HCT116 (cell line): ENCODE measurements at regions not wholly inside any gene's neighbourhood (a gene's known extent, or its start where the extent isn't known, plus 50 kb on each side); places are given as distances from the start of the nearest gene placed in this dataset.

Experiments used
- ATAC-seq: fragments of 200-7000 bp; cut with Tn5 transposase; 2 replicates; pipeline ENCODE4 v1.9.1; 2020; ENCODE audit warnings: mild to moderate bottlenecking, moderate library complexity
- BruUV-seq: library from RNA; stranded (reverse); fragments of 400-500 nt; replicated peaks from 2 replicates; lab custom pipeline; 2021; lab: Mats Ljungman, UMichigan
- CTCF ChIA-PET: fragments of 300-600 bp; sonication (Branson Sonifier 250); formaldehyde crosslinking; loops from one replicate; lab custom pipeline; 2021; ENCODE audit warnings: antibody characterized with exemption; lab: Charles Lee
- POLR2A ChIA-PET: fragments of 300-600, 350-600 bp; sonication (Branson Sonifier 250); formaldehyde crosslinking; loops from one replicate; lab custom pipeline; 2021; ENCODE audit warnings: antibody characterized with exemption; lab: Charles Lee
- RAD21 ChIA-PET, 2 experiments: fragments of 300-600 bp; sonication (Branson Sonifier 250); formaldehyde crosslinking; loops; one replicate each; lab custom pipeline; 2023; ENCODE audit warnings: low total read pairs in 2 of 2; ENCODE audit not compliant: uncharacterized antibody in 2 of 2, unreplicated experiment in 2 of 2, low non-redundant PET in 1 of 2; lab: Charles Lee
- DNase-seq: peaks from one replicate; pipeline ENCODE4 v3.0.0-alpha.2; 2010; ENCODE audit warnings: low read depth, low spot score
- H2AFZ ChIP-seq: fragments of 200-600 bp; shearing (Covaris generic), sonication (generic); 2 replicates; pipeline ENCODE4 v1.6.1; 2017; ENCODE audit warnings: low read depth, mixed run types, mixed read lengths, antibody characterized with exemption, low read length; ENCODE audit not compliant: poor library complexity, severe bottlenecking
- H3K27ac ChIP-seq: 2 replicates; pipeline ENCODE4 v1.5.1; 2012; ENCODE audit warnings: low read depth, low read length
- H3K27me3 ChIP-seq: fragments of 200-600 bp; sonication (generic); 2 replicates; pipeline ENCODE4 v1.6.1; 2016; ENCODE audit warnings: mixed run types, low read length, mixed read lengths; ENCODE audit not compliant: insufficient read depth
- H3K36me3 ChIP-seq, 2 experiments: fragments of 200-500 bp in 1 of 2; fragments of 200-600 bp in 1 of 2; sonication (Bioruptor generic) in 1 of 2; sonication (generic) in 1 of 2; 2 replicates each; pipeline versions ENCODE4 v1.5.1 to v1.6.1; 2014 to 2016; ENCODE audit warnings: low read length in 2 of 2, inconsistent platforms in 1 of 2, mixed read lengths in 1 of 2, mixed run types in 1 of 2; ENCODE audit not compliant: insufficient read depth in 2 of 2, control insufficient read depth in 1 of 2
- H3K4me1 ChIP-seq, 2 experiments: fragments of 200-600 bp in 1 of 2; sonication (generic) in 1 of 2; 2 replicates each; pipeline versions ENCODE4 v1.5.1 to v1.6.1; 2012 to 2017; ENCODE audit warnings: low read length in 2 of 2, inconsistent platforms in 1 of 2, mild to moderate bottlenecking in 1 of 2, mixed read lengths in 1 of 2, mixed run types in 1 of 2, moderate library complexity in 1 of 2; ENCODE audit not compliant: insufficient read depth in 2 of 2, control insufficient read depth in 1 of 2
- H3K4me2 ChIP-seq: fragments of 200-600 bp; sonication (generic); 2 replicates; pipeline ENCODE4 v1.6.1; 2017; ENCODE audit warnings: mixed run types, low read length, mixed read lengths
- H3K4me3 ChIP-seq, 2 experiments: fragments of 200-600 bp in 1 of 2; sonication (generic) in 1 of 2; replicated peaks in 1 of 2; 2 replicates each; pipeline ENCODE4 v1.5.1; 2011 to 2016; ENCODE audit warnings: low read length in 2 of 2, control low read depth in 1 of 2, low read depth in 1 of 2, mild to moderate bottlenecking in 1 of 2, mixed read lengths in 1 of 2, mixed run types in 1 of 2
- H3K79me2 ChIP-seq: fragments of 200-600 bp; sonication (generic); 2 replicates; pipeline ENCODE4 v1.6.1; 2017; ENCODE audit warnings: mild to moderate bottlenecking, mixed run types, low read length, moderate library complexity, mixed read lengths; ENCODE audit not compliant: insufficient read depth
- H3K9ac ChIP-seq: fragments of 200-600 bp; sonication (generic); 2 replicates; pipeline ENCODE4 v1.6.1; 2016; ENCODE audit warnings: low read length, mixed read lengths
- H3K9me2 ChIP-seq: fragments of 200-600 bp; sonication (generic), shearing (Covaris generic); 2 replicates; pipeline ENCODE4 v1.6.1; 2017; ENCODE audit warnings: mixed run types, mild to moderate bottlenecking, moderate library complexity; ENCODE audit not compliant: insufficient read depth
- H3K9me3 ChIP-seq, 2 experiments: fragments of 200-500 bp in 1 of 2; fragments of 200-600 bp in 1 of 2; sonication (Bioruptor generic) in 1 of 2; sonication (generic) in 1 of 2; 2 replicates each; pipeline ENCODE4 v1.6.1; 2014 to 2017; ENCODE audit warnings: low read length in 2 of 2, mixed read lengths in 2 of 2, inconsistent platforms in 1 of 2, low read depth in 1 of 2, mild to moderate bottlenecking in 1 of 2, mixed run types in 1 of 2, moderate library complexity in 1 of 2; ENCODE audit not compliant: control insufficient read depth in 1 of 2, insufficient read depth in 1 of 2
- H4K20me1 ChIP-seq: fragments of 200-600 bp; sonication (generic), shearing (Covaris generic); 2 replicates; pipeline ENCODE4 v1.6.1; 2017; ENCODE audit warnings: mixed run types, mild to moderate bottlenecking, moderate library complexity; ENCODE audit not compliant: insufficient read depth
- ATF3 ChIP-seq: IDR thresholded peaks from 2 replicates; pipeline ENCODE4 v1.6.1; 2012
- CTCF ChIP-seq, 3 experiments: fragments of 200-600 bp in 1 of 3; sonication (generic) in 1 of 3; IDR thresholded peaks in 2 of 3; conservative IDR thresholded peaks in 1 of 3; 2 replicates each; pipeline ENCODE4 v1.5.1; 2012 to 2017; ENCODE audit warnings: low read depth in 2 of 3, low read length in 2 of 3, antibody characterized with exemption in 1 of 3, borderline replicate concordance in 1 of 3, control low read depth in 1 of 3, mild to moderate bottlenecking in 1 of 3, mixed read lengths in 1 of 3, mixed run types in 1 of 3, moderate library complexity in 1 of 3; ENCODE audit not compliant: insufficient read depth in 1 of 3
- EGR1 ChIP-seq: IDR thresholded peaks from 2 replicates; pipeline ENCODE4 v1.6.1; 2012; ENCODE audit warnings: low read depth
- EZH2 ChIP-seq: fragments of 200-600 bp; sonication (generic); IDR thresholded peaks from 2 replicates; pipeline ENCODE4 v1.6.1; 2017; ENCODE audit warnings: antibody characterized with exemption, mixed run types
- EZH2phosphoT487 ChIP-seq: fragments of 200-600 bp; IDR thresholded peaks from 2 replicates; pipeline ENCODE4 v1.6.1; 2018; ENCODE audit warnings: antibody characterized with exemption, borderline replicate concordance
- JUND ChIP-seq: IDR thresholded peaks from 2 replicates; pipeline ENCODE4 v1.6.1; 2012
- MAX ChIP-seq: IDR thresholded peaks from 2 replicates; pipeline ENCODE4 v1.6.1; 2012
- POLR2A ChIP-seq: IDR thresholded peaks from 2 replicates; pipeline ENCODE4 v1.7.0; 2011; ENCODE audit warnings: borderline replicate concordance; ENCODE audit not compliant: insufficient read depth, insufficient read length; ENCODE audit errors: extremely low read depth
- POLR2AphosphoS5 ChIP-seq: IDR thresholded peaks from 2 replicates; pipeline ENCODE4 v1.6.1; 2011; ENCODE audit warnings: mild to moderate bottlenecking, low read depth, low read length, moderate library complexity
- RAD21 ChIP-seq: IDR thresholded peaks from 2 replicates; pipeline ENCODE4 v1.6.1; 2012; ENCODE audit warnings: low read depth, mild to moderate bottlenecking
- SP1 ChIP-seq: IDR thresholded peaks from 2 replicates; pipeline ENCODE4 v1.6.1; 2012; ENCODE audit warnings: low read depth
- SRF ChIP-seq: IDR thresholded peaks from 2 replicates; pipeline ENCODE4 v1.6.1; 2012; ENCODE audit warnings: low read depth
- TCF7L2 ChIP-seq: IDR thresholded peaks from 2 replicates; pipeline ENCODE4 v1.7.0; 2011; ENCODE audit warnings: borderline replicate concordance, inconsistent platforms; ENCODE audit not compliant: insufficient read depth, insufficient read length; ENCODE audit errors: extremely low read depth
- ZBTB33 ChIP-seq: IDR thresholded peaks from 2 replicates; pipeline ENCODE4 v1.6.1; 2011; ENCODE audit warnings: mild to moderate bottlenecking, low read length, moderate library complexity; ENCODE audit not compliant: insufficient replicate concordance; ENCODE audit errors: extremely low read depth
- ZFX ChIP-seq: fragments of 450-650 bp; IDR thresholded peaks from 2 replicates; pipeline ENCODE4 v1.6.1; 2017
- intact Hi-C: fragments of 100-400 bp; cut with micrococcal nuclease; formaldehyde crosslinking; loops from 2 replicates; pipeline ENCODE4 v1.10.0; 2022

- CTCF ChIA-PET: no interaction called here
- intact Hi-C loops: no loop called here
- BruUV-seq: no TSS peak
Observed at GRCh38 chr11:45429719-45430118, 143.6 kb upstream of the SYT13 start.

More at GRCh38 chr11:45429719-45430118, 143.6 kb upstream of the SYT13 start:
- Histone ChIP-seq H3K27ac (no peak overlapping the region), H3K9me3 (no peaks in the 10 kb centered on the region), H3K79me2 (no peaks in the 10 kb centered on the region), H4K20me1 (no peaks in the 10 kb centered on the region), H3K4me3 (no peak overlapping the region), H3K36me3 (no peaks in the 10 kb centered on the region), H3K9me2 (no peaks in the 10 kb centered on the region), H3K27me3 (peaks cover 75% of the 10 kb centered on the region), H3K4me2 (no peak overlapping the region), H3K9ac (no peak overlapping the region), H3K4me1 (no peaks in the 10 kb centered on the region), H2AFZ (no peak overlapping the region)
- ChIA-PET RAD21 (no interaction called here), POLR2A (no interaction called here)
- ATAC-seq (no peak), DNase-seq (no peak)
- TF ChIP-seq TCF7L2 (no peak), ZBTB33 (no peak), EGR1 (no peak), SP1 (no peak), EZH2 (no peak), EZH2phosphoT487 (no peak), RAD21 (no peak), ZFX (no peak), JUND (no peak), CTCF (IDR thresholded peaks at IDR 0.05 in 2 of 3, conservative IDR thresholded peaks at IDR 0.05 in 1 of 3; ENCODE audit: borderline replicate concordance in 1 of 3, insufficient read depth in 1 of 3, low read depth in 2 of 3, low read length in 2 of 3) (no peak), ATF3 (no peak), MAX (no peak), POLR2AphosphoS5 (no peak), POLR2A (no peak), SRF (no peak)
